CD4-positive, alpha-beta T cell treated with Interleukin-6 for 4 hours (primary cell): ENCODE measurements at regions not wholly inside any gene's neighbourhood (a gene's known extent, or its start where the extent isn't known, plus 50 kb on each side); places are given as distances from the start of the nearest gene placed in this dataset.
"Not testable (repeated sequence)": the region's sequence is repeated elsewhere in the genome, so short reads cannot be mapped to it uniquely, and the experiment has no call there.

ENCODE experiments used
- DNase-seq: peaks from one replicate; pipeline ENCODE4 v3.0.0-alpha.2; 2020; ENCODE audit warnings: mixed read lengths

GRCh38 chr10:42533866-42534265, 104.5 kb downstream of the ZNF33B start:
- DNase-seq, result not testable (repeated sequence)

GRCh38 chr10:42532996-42533395, 105.4 kb downstream of the ZNF33B start:
- DNase-seq, result no peak

GRCh38 chr10:42523098-42523497, 115.3 kb downstream of the ZNF33B start:
- DNase-seq, result no peak

DNA sequence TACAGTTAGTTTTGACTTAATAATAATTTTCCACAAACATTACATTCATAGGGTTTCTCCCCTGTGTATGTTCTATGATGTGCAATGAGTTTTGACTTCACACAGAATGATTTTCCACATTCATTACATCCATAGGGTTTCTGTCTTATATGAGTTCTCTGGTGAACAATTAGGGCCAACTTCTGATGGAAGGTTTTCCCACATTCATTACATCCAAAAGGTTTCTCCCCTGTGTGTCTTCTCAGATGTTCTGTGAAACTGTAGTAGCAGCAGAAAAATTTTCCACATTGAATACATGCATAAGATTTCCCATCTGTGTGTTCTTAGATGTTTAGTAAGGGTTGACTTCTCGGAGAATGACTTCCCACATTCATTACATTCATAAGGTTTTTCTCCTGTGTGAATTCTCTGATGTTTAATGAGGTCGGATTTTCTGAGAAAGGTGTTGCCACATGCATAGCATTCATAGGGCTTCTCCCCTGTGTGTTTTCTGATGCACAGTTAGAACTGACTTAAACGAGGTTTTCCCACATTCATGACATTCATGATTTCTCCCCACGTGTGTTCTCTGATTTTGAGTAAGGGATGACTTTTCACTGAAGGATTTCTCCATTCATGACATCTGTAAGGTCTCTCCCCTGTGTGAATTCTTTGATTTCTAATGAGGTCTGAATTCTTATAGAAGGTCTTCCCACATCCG, 118.5 kb downstream of the ZNF33B start:
- no peak for DNase-seq

DNA sequence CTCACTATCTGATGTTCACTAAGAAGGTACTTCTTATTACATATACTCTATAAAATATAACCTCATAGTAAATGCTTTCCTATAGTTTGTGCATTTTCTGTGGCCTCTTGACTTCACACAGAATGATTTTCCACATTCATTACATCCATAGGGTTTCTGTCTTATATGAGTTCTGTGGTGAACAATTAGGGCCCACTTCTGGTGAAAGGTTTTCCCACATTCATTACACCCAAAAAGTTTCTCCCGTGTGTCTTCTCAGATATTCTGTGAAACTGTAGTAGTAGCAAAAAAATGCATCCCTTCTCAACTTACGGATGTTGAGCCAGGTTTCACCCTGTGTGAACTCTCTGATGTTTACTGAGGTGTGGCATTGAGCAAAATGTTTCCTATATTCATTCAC, 119.3 kb downstream of the ZNF33B start:
- DNase-seq, result no peak

- no peak for DNase-seq
These were observed 124.4 kb downstream of the ZNF33B start for GRCh38 chr10:42513921-42514320.

DNA sequence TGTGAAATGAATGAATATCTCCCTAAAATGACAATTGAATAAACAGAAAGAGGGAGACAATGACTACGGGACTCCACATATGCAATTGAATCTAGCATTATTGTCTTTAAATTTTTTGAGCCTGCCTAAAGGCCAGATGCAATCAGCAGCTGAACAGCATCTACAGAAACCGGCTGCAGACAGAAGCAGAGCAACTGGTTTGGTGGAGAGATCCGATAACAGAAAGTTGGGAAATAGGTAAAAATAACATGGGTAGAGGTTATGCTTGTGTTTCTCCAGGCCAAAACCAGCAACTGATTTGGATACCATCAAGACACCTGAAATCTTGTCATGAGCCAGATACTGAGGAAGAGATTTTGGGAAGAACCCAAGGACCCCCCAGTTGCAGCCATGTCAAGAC, 146.6 kb downstream of the ZNF33B start:
- no peak for DNase-seq

DNA sequence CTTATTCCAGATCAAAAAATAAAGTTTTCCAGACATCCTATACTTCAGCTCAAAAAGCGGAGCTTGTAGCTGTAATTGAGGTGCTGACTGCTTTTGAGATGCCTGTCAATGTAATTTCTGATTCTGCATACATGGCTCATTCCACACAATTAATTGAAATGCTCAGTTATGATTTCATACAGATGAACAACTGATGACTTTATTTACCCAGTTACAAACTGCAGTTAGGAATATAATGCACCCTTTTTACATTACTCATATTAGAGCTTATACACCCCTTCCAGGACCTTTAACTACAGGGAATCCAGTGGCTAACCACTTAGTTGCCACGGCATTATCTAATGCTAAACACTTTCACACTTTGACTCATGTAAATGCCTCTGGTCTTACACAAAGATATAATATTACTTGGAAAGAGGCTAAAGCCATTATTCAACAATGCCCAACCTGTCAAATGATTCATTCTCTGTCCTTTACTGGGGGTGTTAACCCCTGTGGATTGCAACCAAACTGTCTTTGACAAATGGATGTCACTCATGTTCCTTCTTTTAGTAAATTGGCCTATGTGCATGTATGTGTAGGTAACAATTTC, 147.3 kb downstream of the ZNF33B start:
- DNase-seq, result no peak

- no peak for DNase-seq
These were observed 148.0 kb downstream of the ZNF33B start for GRCh38 chr10:42490368-42490767.

- no peak for DNase-seq
These were observed 150.0 kb downstream of the ZNF33B start for GRCh38 chr10:42488416-42488815.

- no peak for DNase-seq
These were observed 156.0 kb downstream of the ZNF33B start for GRCh38 chr10:42482411-42482810.

DNA sequence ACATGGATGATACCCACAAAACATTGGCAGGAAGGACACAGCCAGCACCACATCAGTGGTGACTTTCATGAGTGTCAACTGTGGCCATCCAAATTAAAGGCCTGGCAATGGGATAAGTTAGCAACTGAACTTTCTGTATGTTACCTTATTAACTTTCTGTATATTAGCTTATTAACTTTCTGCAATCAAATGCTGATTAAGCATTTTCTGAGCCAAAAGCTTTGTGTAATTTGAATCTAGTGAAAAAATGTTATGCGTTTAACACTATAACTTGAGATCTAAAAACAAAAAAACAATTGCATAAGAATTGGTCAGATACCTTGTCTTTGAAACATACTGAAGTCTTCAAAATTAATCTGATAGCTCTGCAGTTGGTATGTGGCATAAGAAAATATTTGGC, 159.3 kb downstream of the ZNF33B start:
- DNase-seq, result no peak

- no peak for DNase-seq
These were observed 161.2 kb downstream of the ZNF33B start for GRCh38 chr10:42477170-42477569.

DNA sequence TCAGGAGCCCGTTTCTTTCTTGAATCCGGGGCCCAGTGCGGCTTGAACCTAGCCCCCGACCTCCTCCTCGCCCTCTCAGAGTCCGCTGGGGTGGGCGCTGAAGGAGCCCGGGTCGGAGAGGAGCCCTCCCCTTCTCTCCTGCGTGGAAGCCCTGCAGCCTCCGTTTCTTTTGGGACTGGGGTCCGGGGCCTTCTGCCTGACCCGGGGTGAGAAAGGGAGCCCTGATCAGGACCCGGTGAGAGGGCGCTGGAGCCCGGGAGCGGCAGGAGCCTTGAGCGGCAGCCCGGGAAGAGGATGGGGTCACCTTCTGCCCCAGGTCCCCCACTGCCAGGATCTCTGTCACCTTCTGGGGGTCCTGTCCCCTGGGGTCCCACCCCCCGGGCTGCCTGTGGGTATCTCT, 162.3 kb downstream of the ZNF33B start:
- DNase-seq, result no peak

GRCh38 chr10:42475168-42476098, 162.9 kb downstream of the ZNF33B start:
- no peak for DNase-seq

DNA sequence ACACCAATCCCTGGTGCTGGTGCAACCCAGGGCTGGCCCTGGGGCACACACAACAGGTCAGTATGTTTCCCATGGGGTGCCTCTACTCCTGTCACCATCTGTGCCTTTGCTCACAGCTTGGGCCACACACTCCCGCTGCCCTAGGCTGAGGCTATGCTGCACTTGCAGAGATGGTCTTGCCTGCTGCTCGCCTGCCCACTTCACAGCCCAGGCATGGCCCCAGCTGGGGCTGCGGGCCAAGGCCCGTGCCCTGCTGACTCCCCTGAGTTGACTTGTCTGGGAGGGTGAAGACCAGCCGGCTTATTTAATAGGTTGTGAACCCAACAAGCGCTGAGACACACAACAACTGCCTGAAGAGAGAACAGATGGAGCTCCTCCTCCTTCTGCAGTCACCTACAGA, 184.1 kb downstream of the ZNF33B start:
- no peak for DNase-seq

DNA sequence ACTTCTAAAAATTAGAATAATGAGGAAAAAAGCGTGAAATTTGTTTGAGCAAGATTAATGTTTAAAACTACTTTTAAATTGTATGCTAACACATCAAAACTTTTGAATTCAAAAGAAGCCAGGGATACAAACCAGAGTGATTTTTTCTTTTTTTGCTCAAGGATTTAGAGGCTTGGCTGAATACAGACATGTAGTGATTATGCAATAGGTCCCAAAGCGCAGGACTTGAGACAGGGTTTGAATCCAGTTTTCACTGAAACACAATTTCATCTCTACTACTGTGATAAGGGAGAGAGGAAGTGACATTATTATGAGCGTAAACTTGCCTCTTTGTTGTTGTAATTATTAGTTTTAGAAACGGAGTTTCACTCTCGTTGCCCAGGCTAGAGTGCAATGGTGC, 207.3 kb downstream of the ZNF33B start:
- no peak for DNase-seq

GRCh38 chr10:42428534-42428933, 209.8 kb downstream of the ZNF33B start:
- DNase-seq, result no peak

- no peak for DNase-seq
These were observed 215.5 kb downstream of the ZNF33B start for GRCh38 chr10:42422911-42423310.

DNA sequence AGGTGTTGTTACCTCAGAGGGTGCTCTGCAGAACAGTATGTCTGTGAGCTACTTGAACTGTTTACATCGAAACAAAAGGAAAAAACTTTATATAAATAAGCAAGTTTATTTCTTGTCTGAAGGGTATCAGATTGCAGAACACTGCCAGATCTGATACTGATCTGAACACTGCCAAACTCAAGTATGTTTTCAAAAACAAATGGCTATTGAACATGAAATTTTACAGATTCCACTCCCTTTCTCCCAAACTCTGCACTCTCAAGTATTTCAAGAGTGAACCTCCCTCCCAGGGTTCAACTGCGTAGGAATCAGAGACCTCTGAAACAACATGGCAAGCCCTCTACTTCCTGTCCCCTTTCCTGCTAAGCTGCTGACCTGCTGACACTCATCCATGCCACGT, 216.6 kb downstream of the ZNF33B start:
- no peak for DNase-seq

DNA sequence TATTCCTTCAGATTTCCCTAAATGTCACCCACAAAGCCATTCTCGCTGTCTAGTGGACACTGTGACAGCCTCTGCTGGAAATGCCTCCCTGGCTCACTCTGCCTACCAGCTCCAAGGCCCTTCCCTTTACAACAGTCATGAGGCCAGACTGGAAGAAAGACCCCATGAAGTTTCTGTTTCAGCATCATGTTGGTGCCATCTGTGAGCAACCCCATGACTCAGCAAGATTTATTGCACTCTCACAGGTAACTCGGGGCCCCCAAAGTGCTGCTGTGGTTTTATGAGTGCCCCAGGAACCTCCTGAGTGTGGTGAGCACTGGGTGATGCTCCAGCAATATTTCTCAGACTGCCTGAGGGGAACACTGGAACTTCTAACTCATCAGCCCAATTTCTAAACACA, 218.6 kb downstream of the ZNF33B start:
- no peak for DNase-seq

- DNase-seq, result no peak
These were observed 257.3 kb downstream of the ZNF33B start for GRCh38 chr10:42380926-42381547.

GRCh38 chr10:42367532-42368230, 270.7 kb downstream of the ZNF33B start:
- DNase-seq, result peak; percentile 3
